Activated naive CD4-positive, alpha-beta T cell treated with anti-CD3 and anti-CD28 coated beads, Interleukin-2, amount 10 ng/mL, durations not matched to agents 7 days and 5 days (primary cell): ENCODE measurements at regions not wholly inside any gene's neighbourhood (a gene's known extent, or its start where the extent isn't known, plus 50 kb on each side); places are given as distances from the start of the nearest gene placed in this dataset.

ENCODE experiments used
- CTCF ChIA-PET: fragments of 350-600 bp; sonication (Branson Sonifier 250); formaldehyde crosslinking; loops from one replicate; lab custom pipeline; 2021; ENCODE audit warnings: antibody characterized with exemption; lab: Charles Lee
- DNase-seq: peaks from one replicate; pipeline ENCODE4 v3.0.0-alpha.2; 2020
- H3K27ac Mint-ChIP-seq: one replicate; pipeline ENCODE4 v1.8.0; 2021; ENCODE audit warnings: mild to moderate bottlenecking, moderate library complexity, mixed read lengths
- H3K27me3 Mint-ChIP-seq: one replicate; pipeline ENCODE4 v1.8.0; 2021; ENCODE audit warnings: mild to moderate bottlenecking, mixed read lengths
- H3K36me3 Mint-ChIP-seq: one replicate; pipeline ENCODE4 v1.8.0; 2021; ENCODE audit warnings: mixed read lengths
- H3K4me1 Mint-ChIP-seq: one replicate; pipeline ENCODE4 v1.8.0; 2021; ENCODE audit warnings: mixed read lengths
- H3K4me3 Mint-ChIP-seq: one replicate; pipeline ENCODE4 v1.8.0; 2021; ENCODE audit warnings: mild to moderate bottlenecking, moderate library complexity, mixed read lengths
- H3K9me3 Mint-ChIP-seq: one replicate; pipeline ENCODE4 v1.8.0; 2021; ENCODE audit warnings: mixed read lengths

GRCh38 chr4:141815646-141816045 is 179.3 kb downstream of the IL15 start:
- Mint-ChIP-seq H3K27ac (no peak overlapping the region), H3K9me3 (no peaks in the 10 kb centered on the region), H3K4me3 (no peak overlapping the region), H3K4me1 (no peaks in the 10 kb centered on the region), H3K36me3 (no peaks in the 10 kb centered on the region), H3K27me3 (no peaks in the 10 kb centered on the region)
- no peak for DNase-seq
- CTCF ChIA-PET = interaction anchor here (1.0 kb wide), 1 partner anchor 45 kb away, joined by 3 read pairs; no protein-coding TSS in a partner anchor

DNA sequence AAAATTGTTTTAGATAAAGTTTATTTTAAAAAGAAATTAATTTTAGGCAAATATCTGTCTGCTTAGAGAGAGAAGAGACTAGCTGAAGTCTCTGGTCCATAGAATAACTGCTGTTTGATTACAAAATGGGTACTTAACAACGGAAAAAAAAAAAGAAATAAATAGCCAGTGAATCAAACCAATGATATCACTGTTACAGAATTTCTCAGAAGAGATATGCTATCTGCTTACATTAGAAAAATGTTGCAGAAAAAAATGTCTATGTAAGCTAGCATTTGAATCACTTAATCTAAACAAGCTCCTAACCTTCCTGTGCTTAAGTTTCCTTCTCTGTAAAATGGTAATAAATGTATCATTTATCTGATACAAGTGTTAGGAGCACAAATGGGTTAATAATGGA is 189.9 kb downstream of the IL15 start:
- no peaks in the 10 kb centered on the region for H3K27me3 Mint-ChIP-seq
- H3K4me3 Mint-ChIP-seq = no peak overlapping the region
- no peak overlapping the region for H3K27ac Mint-ChIP-seq
- H3K4me1 Mint-ChIP-seq = no peaks in the 10 kb centered on the region
- H3K9me3 Mint-ChIP-seq = no peaks in the 10 kb centered on the region
- no peaks in the 10 kb centered on the region for H3K36me3 Mint-ChIP-seq
- CTCF ChIA-PET = no interaction called here
- DNase-seq = no peak

DNA sequence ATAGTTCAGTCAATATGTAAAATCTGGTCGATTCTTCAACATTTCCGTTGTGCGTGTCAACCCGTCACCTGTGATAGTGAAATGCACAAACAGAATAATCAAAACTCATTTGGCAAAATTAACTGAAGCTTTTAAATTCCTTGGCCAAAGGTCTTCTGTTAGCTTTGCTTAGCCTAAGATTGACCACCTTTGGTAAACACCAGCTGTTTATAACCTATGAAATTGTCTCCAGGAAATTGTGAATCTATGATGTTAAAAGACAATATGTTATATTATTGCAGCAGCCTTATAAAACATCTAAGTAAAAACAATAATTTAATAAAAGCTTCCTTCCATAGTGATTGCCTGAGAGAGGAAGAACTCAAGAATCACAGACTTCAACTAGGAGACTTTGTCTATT is 196.8 kb downstream of the IL15 start:
- CTCF ChIA-PET = no interaction called here
- Mint-ChIP-seq H3K4me3 (no peak overlapping the region), H3K27me3 (no peaks in the 10 kb centered on the region)

GRCh38 chr4:141840299-141840986 is 204.1 kb downstream of the IL15 start:
- no peak overlapping the region for H3K27ac Mint-ChIP-seq
- CTCF ChIA-PET = no interaction called here
- no peak for DNase-seq
- no peak overlapping the region for H3K4me3 Mint-ChIP-seq
- no peaks in the 10 kb centered on the region for H3K27me3 Mint-ChIP-seq
- no peaks in the 10 kb centered on the region for H3K9me3 Mint-ChIP-seq
- H3K4me1 Mint-ChIP-seq = no peaks in the 10 kb centered on the region
- no peaks in the 10 kb centered on the region for H3K36me3 Mint-ChIP-seq

More for the DNA sequence above, 196.8 kb downstream of the IL15 start:
- no peaks in the 10 kb centered on the region for H3K9me3 Mint-ChIP-seq
- no peaks in the 10 kb centered on the region for H3K4me1 Mint-ChIP-seq
- no peak for DNase-seq
- H3K27ac Mint-ChIP-seq = no peak overlapping the region
- no peaks in the 10 kb centered on the region for H3K36me3 Mint-ChIP-seq

DNA sequence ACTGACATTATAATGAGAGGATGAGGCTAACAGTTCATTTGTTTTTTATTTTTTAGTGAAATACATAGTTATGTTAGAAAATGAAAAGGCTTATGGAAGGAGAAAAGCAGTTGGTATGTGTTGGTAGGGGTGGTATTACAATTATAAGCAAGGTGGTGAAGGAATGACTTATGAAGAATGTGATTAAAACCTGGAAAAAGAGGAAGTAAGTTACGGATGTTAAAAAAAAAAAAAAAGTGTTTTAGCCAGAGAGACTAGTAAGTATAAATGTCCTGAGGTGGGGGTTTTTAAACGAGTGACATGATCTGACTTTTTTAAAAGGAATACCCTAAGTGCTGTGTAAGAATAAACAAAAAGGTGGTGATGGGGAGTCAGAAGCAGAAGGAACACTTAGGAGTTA is 206.8 kb downstream of the IL15 start:
- Mint-ChIP-seq H3K27me3 (no peaks in the 10 kb centered on the region), H3K4me3 (no peak overlapping the region), H3K36me3 (no peaks in the 10 kb centered on the region), H3K4me1 (no peaks in the 10 kb centered on the region), H3K9me3 (no peaks in the 10 kb centered on the region), H3K27ac (no peak overlapping the region)
- DNase-seq = no peak
- CTCF ChIA-PET = no interaction called here

DNA sequence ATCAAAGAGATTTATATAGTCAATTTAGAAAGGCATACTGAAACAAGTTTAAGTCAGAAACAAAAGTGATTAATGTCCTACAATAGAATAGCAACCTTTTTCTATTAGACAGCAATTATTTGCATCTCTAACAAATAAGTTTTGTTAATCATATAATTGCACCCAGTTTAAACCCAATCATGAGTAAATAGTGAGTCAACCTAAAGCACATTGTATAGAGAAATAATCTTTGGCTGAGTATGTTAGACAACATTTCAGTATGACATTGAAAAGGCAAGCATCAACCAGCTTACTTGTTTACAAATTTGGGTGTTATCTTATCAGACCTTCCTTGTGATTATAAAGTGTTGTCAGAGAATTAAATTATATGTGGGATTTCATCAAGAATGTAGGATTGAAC is 209.5 kb downstream of the IL15 start:
- DNase-seq = no peak
- Mint-ChIP-seq H3K9me3 (no peaks in the 10 kb centered on the region), H3K36me3 (no peaks in the 10 kb centered on the region), H3K4me1 (no peaks in the 10 kb centered on the region), H3K4me3 (no peak overlapping the region), H3K27me3 (no peaks in the 10 kb centered on the region), H3K27ac (no peak overlapping the region)
- CTCF ChIA-PET = no interaction called here

GRCh38 chr4:141849367-141849766 is 213.0 kb downstream of the IL15 start:
- CTCF ChIA-PET = no interaction called here
- Mint-ChIP-seq H3K27ac (no peak overlapping the region), H3K9me3 (no peaks in the 10 kb centered on the region), H3K27me3 (no peaks in the 10 kb centered on the region), H3K4me3 (no peak overlapping the region), H3K36me3 (no peaks in the 10 kb centered on the region), H3K4me1 (no peaks in the 10 kb centered on the region)
- no peak for DNase-seq

GRCh38 chr4:141849778-141850177 is 213.4 kb downstream of the IL15 start:
- no peaks in the 10 kb centered on the region for H3K36me3 Mint-ChIP-seq
- DNase-seq = no peak
- CTCF ChIA-PET = no interaction called here
- no peak overlapping the region for H3K4me3 Mint-ChIP-seq
- H3K4me1 Mint-ChIP-seq = no peaks in the 10 kb centered on the region
- no peaks in the 10 kb centered on the region for H3K9me3 Mint-ChIP-seq
- H3K27me3 Mint-ChIP-seq = no peaks in the 10 kb centered on the region
- no peak overlapping the region for H3K27ac Mint-ChIP-seq

DNA sequence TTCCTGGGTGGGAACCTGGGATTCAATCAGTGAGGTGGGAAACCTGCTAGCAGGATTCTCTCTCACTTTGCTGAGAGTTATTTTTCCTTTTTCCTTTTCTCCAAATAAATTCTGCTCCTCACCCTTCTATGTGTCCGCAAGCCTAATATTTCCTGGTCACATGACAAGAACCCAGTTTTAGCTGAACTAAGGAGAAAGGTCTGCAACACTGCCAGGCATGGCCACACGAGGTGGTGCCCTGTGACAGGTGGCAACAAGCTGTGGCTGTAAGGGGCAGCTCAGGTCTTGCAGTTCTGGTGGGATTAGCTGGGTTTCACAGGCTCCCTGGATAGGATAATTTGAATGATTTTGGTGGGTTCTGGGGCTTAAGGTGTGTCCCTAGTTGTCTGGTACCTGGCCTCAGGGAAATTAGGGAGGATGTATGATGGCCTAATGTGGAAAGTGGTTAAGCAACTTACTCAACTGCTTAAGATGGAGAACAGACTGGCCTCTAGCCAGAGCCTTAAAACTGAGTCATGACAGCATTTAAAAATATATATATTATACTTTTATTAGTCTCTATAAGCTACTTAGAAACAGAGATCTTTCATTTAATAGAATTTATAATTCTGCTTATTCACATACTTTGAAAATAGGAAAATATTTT is 215.0 kb downstream of the IL15 start:
- H3K9me3 Mint-ChIP-seq = no peaks in the 10 kb centered on the region
- CTCF ChIA-PET = no interaction called here
- H3K27me3 Mint-ChIP-seq = no peaks in the 10 kb centered on the region
- H3K27ac Mint-ChIP-seq = no peak overlapping the region
- H3K4me3 Mint-ChIP-seq = no peak overlapping the region
- no peaks in the 10 kb centered on the region for H3K4me1 Mint-ChIP-seq
- DNase-seq = no peak
- H3K36me3 Mint-ChIP-seq = no peaks in the 10 kb centered on the region

GRCh38 chr4:141853091-141853764 is 216.8 kb downstream of the IL15 start:
- no peak overlapping the region for H3K4me3 Mint-ChIP-seq
- no peaks in the 10 kb centered on the region for H3K9me3 Mint-ChIP-seq
- CTCF ChIA-PET = no interaction called here
- no peaks in the 10 kb centered on the region for H3K27me3 Mint-ChIP-seq
- no peak for DNase-seq
- no peaks in the 10 kb centered on the region for H3K36me3 Mint-ChIP-seq
- H3K27ac Mint-ChIP-seq = no peak overlapping the region
- H3K4me1 Mint-ChIP-seq = no peaks in the 10 kb centered on the region

DNA sequence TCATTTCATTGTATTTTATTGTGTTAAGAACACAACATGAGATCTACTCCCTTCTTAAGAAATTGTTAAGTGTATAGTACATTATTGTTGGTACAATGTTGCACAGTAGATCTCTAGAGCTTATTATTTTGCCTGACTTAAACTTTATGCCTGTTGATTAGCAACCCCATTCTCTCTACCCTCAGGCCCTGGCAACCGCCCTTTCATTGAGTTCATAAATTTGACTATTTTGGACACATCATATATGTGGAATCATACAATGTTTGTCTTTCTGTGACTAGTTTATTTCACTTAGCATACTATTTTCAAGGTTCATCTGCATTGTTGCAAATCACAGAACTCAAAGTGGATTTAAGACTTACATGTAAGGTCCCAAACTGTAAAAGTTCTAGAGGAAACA is 222.1 kb downstream of the IL15 start:
- Mint-ChIP-seq H3K4me3 (no peak overlapping the region), H3K27me3 (no peaks in the 10 kb centered on the region), H3K4me1 (no peaks in the 10 kb centered on the region), H3K9me3 (no peaks in the 10 kb centered on the region), H3K36me3 (no peaks in the 10 kb centered on the region), H3K27ac (no peak overlapping the region)
- DNase-seq = no peak
- CTCF ChIA-PET = no interaction called here

GRCh38 chr4:141860974-141861373 is 224.6 kb downstream of the IL15 start:
- no peaks in the 10 kb centered on the region for H3K4me1 Mint-ChIP-seq
- CTCF ChIA-PET = interaction anchor here (0.8 kb wide), 1 partner anchor 46 kb away, joined by 3 read pairs; no protein-coding TSS in a partner anchor
- H3K36me3 Mint-ChIP-seq = no peaks in the 10 kb centered on the region

DNA sequence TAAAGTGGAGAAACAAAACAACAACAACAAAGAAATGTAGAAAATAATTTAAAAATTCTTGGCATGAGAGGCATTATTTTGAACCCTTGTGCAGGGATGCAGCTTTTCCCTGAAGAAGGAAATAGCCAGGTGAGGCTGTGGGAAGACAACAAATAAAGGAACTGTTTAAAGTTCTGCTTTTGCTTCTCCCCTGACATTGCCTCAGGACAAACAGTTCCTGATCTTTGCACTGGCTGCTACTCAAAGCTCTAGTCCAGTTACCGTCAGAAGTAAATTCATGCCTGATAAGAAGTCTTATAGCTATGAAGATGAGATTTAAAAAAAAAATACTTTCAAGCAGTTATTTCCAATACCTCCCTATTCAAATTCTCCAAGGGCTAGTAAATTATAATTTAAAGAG is 233.8 kb downstream of the IL15 start:
- CTCF ChIA-PET = no interaction called here
- peaks cover 3% of the 10 kb centered on the region for H3K27me3 Mint-ChIP-seq
- no peaks in the 10 kb centered on the region for H3K9me3 Mint-ChIP-seq
- H3K27ac Mint-ChIP-seq = no peak overlapping the region
- no peak for DNase-seq
- H3K4me3 Mint-ChIP-seq = no peak overlapping the region
- no peaks in the 10 kb centered on the region for H3K36me3 Mint-ChIP-seq
- H3K4me1 Mint-ChIP-seq = no peaks in the 10 kb centered on the region

More at GRCh38 chr4:141860974-141861373, 224.6 kb downstream of the IL15 start:
- no peak overlapping the region for H3K27ac Mint-ChIP-seq
- H3K27me3 Mint-ChIP-seq = no peaks in the 10 kb centered on the region
- H3K9me3 Mint-ChIP-seq = no peaks in the 10 kb centered on the region
- no peak overlapping the region for H3K4me3 Mint-ChIP-seq
- no peak for DNase-seq

DNA sequence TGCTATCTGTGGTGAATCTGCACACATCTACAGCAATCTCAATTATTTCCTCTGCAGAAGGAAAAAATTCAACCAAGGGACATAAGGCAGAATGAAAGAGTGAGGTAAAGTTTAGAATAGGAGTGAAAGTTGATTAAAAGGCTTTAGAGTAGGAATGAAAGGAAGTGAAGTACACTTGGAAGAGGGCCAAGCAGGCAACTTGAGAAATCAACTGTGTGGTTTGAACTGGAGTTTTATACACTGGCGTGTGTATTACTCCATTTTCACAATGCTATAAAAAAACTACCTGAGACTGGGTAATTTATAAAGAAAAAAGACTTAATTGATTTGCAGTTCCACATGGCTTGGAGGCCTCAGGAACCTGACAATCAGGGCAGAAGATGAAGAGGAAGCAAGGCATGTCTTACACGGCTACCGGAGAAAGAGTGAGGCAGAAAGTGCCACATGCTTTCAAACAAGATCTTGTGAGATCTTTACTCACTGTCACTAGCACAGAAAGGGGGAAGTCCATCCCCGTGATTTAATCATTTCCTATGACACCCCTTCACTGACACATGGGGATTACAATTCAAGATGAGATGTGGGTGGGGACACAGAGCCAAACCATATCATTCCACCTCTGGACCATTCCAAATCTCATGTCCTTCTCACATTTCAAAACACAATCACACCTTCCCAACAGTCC is 234.8 kb downstream of the IL15 start:
- Mint-ChIP-seq H3K27me3 (peaks cover 3% of the 10 kb centered on the region), H3K36me3 (no peaks in the 10 kb centered on the region), H3K4me3 (no peak overlapping the region), H3K9me3 (no peaks in the 10 kb centered on the region), H3K27ac (no peak overlapping the region), H3K4me1 (no peaks in the 10 kb centered on the region)
- no peak for DNase-seq
- CTCF ChIA-PET = no interaction called here
